Type B pancreatic cell (in vitro differentiated cells): ENCODE measurements at regions not wholly inside any gene's neighbourhood (a gene's known extent, or its start where the extent isn't known, plus 50 kb on each side); places are given as distances from the start of the nearest gene placed in this dataset.

Experiments used
- DNase-seq: peaks from one replicate; pipeline ENCODE4 v3.0.0; 2021; ENCODE audit warnings: mixed read lengths; ENCODE audit not compliant: unreplicated experiment; ENCODE audit errors: extremely low spot score
- H3K27ac Mint-ChIP-seq: 2 replicates; pipeline ENCODE4 v1.8.0; 2021; ENCODE audit warnings: mild to moderate bottlenecking, mixed read lengths
- H3K27me3 Mint-ChIP-seq: 2 replicates; pipeline ENCODE4 v1.8.0; 2021; ENCODE audit warnings: mixed read lengths
- H3K36me3 Mint-ChIP-seq: 2 replicates; pipeline ENCODE4 v1.8.0; 2021; ENCODE audit warnings: mixed read lengths
- H3K4me1 Mint-ChIP-seq: one replicate; pipeline ENCODE4 v1.8.0; 2021; ENCODE audit warnings: mixed read lengths; ENCODE audit not compliant: unreplicated experiment
- H3K4me3 Mint-ChIP-seq: 2 replicates; pipeline ENCODE4 v1.8.0; 2021; ENCODE audit warnings: mild to moderate bottlenecking, mixed read lengths
- H3K9me3 Mint-ChIP-seq: 2 replicates; pipeline ENCODE4 v1.8.0; 2021; ENCODE audit warnings: mixed read lengths
- CTCF ChIP-seq: fragments of 200-600 bp; sonication (generic); conservative IDR thresholded peaks from 2 replicates; pipeline ENCODE4 v1.5.0; 2021; ENCODE audit warnings: antibody characterized with exemption, mild to moderate bottlenecking

GRCh38 chr10:130773941-130774340 is 537.6 kb downstream of the TCERG1L start:
- H3K9me3 Mint-ChIP-seq, result no peaks in the 10 kb centered on the region
- no peak overlapping the region for H3K4me3 Mint-ChIP-seq
- peaks cover 6% of the 10 kb centered on the region for H3K4me1 Mint-ChIP-seq
- H3K27ac Mint-ChIP-seq, result no peak overlapping the region
- no peaks in the 10 kb centered on the region for H3K36me3 Mint-ChIP-seq
- peaks cover 30% of the 10 kb centered on the region for H3K27me3 Mint-ChIP-seq
- TF ChIP-seq CTCF, result no peak
- no peak for DNase-seq

GRCh38 chr10:130774871-130775270 is 536.6 kb downstream of the TCERG1L start:
- Mint-ChIP-seq H3K27me3 (peaks cover 30% of the 10 kb centered on the region), H3K4me1 (peaks cover 6% of the 10 kb centered on the region), H3K9me3 (no peaks in the 10 kb centered on the region), H3K27ac (no peak overlapping the region), H3K4me3 (no peak overlapping the region), H3K36me3 (no peaks in the 10 kb centered on the region)
- no peak for TF ChIP-seq CTCF
- DNase-seq, result no peak

- no peaks in the 10 kb centered on the region for H3K9me3 Mint-ChIP-seq
- TF ChIP-seq CTCF, result no peak
- no peak for DNase-seq
- no peaks in the 10 kb centered on the region for H3K36me3 Mint-ChIP-seq
- no peak overlapping the region for H3K27ac Mint-ChIP-seq
- H3K27me3 Mint-ChIP-seq, result peaks cover 30% of the 10 kb centered on the region
- no peak overlapping the region for H3K4me3 Mint-ChIP-seq
- peaks cover 7% of the 10 kb centered on the region for H3K4me1 Mint-ChIP-seq
Observed at GRCh38 chr10:130775311-130775710, 536.2 kb downstream of the TCERG1L start.

GRCh38 chr10:130776724-130777123 is 534.8 kb downstream of the TCERG1L start:
- no peak for DNase-seq
- peaks cover 9% of the 10 kb centered on the region for H3K4me1 Mint-ChIP-seq
- no peaks in the 10 kb centered on the region for H3K9me3 Mint-ChIP-seq
- no peak overlapping the region for H3K27ac Mint-ChIP-seq
- H3K36me3 Mint-ChIP-seq, result no peaks in the 10 kb centered on the region
- peaks cover 34% of the 10 kb centered on the region for H3K27me3 Mint-ChIP-seq
- TF ChIP-seq CTCF, result no peak
- no peak overlapping the region for H3K4me3 Mint-ChIP-seq

GRCh38 chr10:130777507-130778165 is 533.9 kb downstream of the TCERG1L start:
- no peak overlapping the region for H3K4me3 Mint-ChIP-seq
- H3K36me3 Mint-ChIP-seq, result no peaks in the 10 kb centered on the region
- no peak overlapping the region for H3K27ac Mint-ChIP-seq
- H3K27me3 Mint-ChIP-seq, result peaks cover 28% of the 10 kb centered on the region
- TF ChIP-seq CTCF, result no peak
- no peaks in the 10 kb centered on the region for H3K9me3 Mint-ChIP-seq
- peaks cover 7% of the 10 kb centered on the region for H3K4me1 Mint-ChIP-seq
- no peak for DNase-seq

- Mint-ChIP-seq H3K36me3 (no peaks in the 10 kb centered on the region), H3K27ac (no peak overlapping the region), H3K4me1 (peaks cover 7% of the 10 kb centered on the region), H3K4me3 (no peak overlapping the region), H3K27me3 (peaks cover 28% of the 10 kb centered on the region), H3K9me3 (no peaks in the 10 kb centered on the region)
- DNase-seq, result no peak
- TF ChIP-seq CTCF, result no peak
Observed at GRCh38 chr10:130778166-130778545, 533.4 kb downstream of the TCERG1L start.
